Tibial nerve (tissue), 3 donors: ENCODE measurements at regions not wholly inside any gene's neighbourhood (a gene's known extent, or its start where the extent isn't known, plus 50 kb on each side); places are given as distances from the start of the nearest gene placed in this dataset.

Experiments used
- POLR2A ChIP-seq, 2 donors: fragments of 450-650 bp; IDR thresholded peaks; one replicate each; pipeline ENCODE4 v1.6.1; 2017; ENCODE audit warnings: antibody characterized with exemption in 2 of 2, mild to moderate bottlenecking in 2 of 2, moderate library complexity in 2 of 2
- TF ChIP-seq, protein P1 (sequence below), 5 experiments: fragments of 200-600 bp in 3 of 5; fragments of 450-650 bp in 2 of 5; sonication (generic) in 3 of 5; IDR thresholded peaks; one replicate each; pipeline ENCODE4 v1.5.1; 2016 to 2019; ENCODE audit warnings: antibody characterized with exemption in 5 of 5, mild to moderate bottlenecking in 3 of 5, moderate library complexity in 2 of 5

DNA sequence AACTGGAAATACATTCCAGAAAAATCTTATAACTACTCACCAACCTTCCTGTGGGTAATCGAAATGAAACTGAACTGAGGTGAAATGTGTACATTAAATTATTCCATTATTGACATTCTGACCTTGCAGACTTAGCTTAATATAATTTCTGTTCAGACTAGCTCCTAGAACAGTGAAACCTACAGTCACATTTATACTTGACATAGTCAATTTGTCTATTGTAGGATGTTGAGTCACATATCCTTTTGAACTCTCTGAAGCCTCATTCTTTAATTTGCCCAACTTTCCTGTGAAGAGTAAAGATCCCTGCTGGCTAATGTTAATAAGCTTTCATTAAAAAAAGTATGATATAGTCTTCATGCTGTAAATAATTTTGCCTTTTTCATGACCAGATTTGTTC is 92.0 kb upstream of the SCEL start:
- no peak for TF ChIP-seq POLR2A (IDR thresholded peaks at IDR 0.05)
- TF ChIP-seq, protein P1, sequence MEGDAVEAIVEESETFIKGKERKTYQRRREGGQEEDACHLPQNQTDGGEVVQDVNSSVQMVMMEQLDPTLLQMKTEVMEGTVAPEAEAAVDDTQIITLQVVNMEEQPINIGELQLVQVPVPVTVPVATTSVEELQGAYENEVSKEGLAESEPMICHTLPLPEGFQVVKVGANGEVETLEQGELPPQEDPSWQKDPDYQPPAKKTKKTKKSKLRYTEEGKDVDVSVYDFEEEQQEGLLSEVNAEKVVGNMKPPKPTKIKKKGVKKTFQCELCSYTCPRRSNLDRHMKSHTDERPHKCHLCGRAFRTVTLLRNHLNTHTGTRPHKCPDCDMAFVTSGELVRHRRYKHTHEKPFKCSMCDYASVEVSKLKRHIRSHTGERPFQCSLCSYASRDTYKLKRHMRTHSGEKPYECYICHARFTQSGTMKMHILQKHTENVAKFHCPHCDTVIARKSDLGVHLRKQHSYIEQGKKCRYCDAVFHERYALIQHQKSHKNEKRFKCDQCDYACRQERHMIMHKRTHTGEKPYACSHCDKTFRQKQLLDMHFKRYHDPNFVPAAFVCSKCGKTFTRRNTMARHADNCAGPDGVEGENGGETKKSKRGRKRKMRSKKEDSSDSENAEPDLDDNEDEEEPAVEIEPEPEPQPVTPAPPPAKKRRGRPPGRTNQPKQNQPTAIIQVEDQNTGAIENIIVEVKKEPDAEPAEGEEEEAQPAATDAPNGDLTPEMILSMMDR (IDR thresholded peaks at IDR 0.05), result no peak
